Naive thymus-derived CD8-positive, alpha-beta T cell (primary cell): ENCODE measurements at regions not wholly inside any gene's neighbourhood (a gene's known extent, or its start where the extent isn't known, plus 50 kb on each side); places are given as distances from the start of the nearest gene placed in this dataset.

Experiments used
- ATAC-seq, 2 donors: fragments of 150-1000 bp; cut with Tn5 transposase in 1 of 2; sonication (Bioruptor Pico), chemical (Tn5 transposase) in 1 of 2; 1 replicate in 1 of 2; 2 replicates in 1 of 2; pipeline ENCODE4 v1.10.0; 2021; ENCODE audit warnings: mild to moderate bottlenecking in 2 of 2, moderate library complexity in 2 of 2
- POLR2A ChIA-PET: fragments of 350-600 bp; sonication (Branson Sonifier 250); formaldehyde crosslinking; loops from one replicate; lab custom pipeline; 2021; ENCODE audit warnings: antibody characterized with exemption; lab: Charles Lee
- DNase-seq, 10 donors: peaks; one replicate each; pipeline versions ENCODE4 v3.0.0 to v3.0.0-alpha.2; 2020 to 2022
- H3K27ac Mint-ChIP-seq, 10 donors: one replicate each; pipeline ENCODE4 v1.8.0; 2020 to 2022; ENCODE audit warnings: mild to moderate bottlenecking in 10 of 10, mixed read lengths in 10 of 10, moderate library complexity in 4 of 10, inconsistent platforms in 1 of 10
- H3K27me3 Mint-ChIP-seq, 5 donors: one replicate each; pipeline ENCODE4 v1.8.0; 2021 to 2022; ENCODE audit warnings: mixed read lengths in 5 of 5
- H3K36me3 Mint-ChIP-seq, 3 donors: one replicate each; pipeline ENCODE4 v1.8.0; 2020 to 2022; ENCODE audit warnings: mixed read lengths in 3 of 3, mild to moderate bottlenecking in 2 of 3, inconsistent platforms in 1 of 3
- H3K4me1 Mint-ChIP-seq, 4 donors: one replicate each; pipeline ENCODE4 v1.8.0; 2021 to 2022; ENCODE audit warnings: mixed read lengths in 4 of 4
- H3K4me3 Mint-ChIP-seq, 10 donors: one replicate each; pipeline ENCODE4 v1.8.0; 2020 to 2022; ENCODE audit warnings: mild to moderate bottlenecking in 10 of 10, mixed read lengths in 10 of 10, moderate library complexity in 6 of 10, inconsistent platforms in 1 of 10
- H3K9me3 Mint-ChIP-seq, 9 donors: one replicate each; pipeline ENCODE4 v1.8.0; 2020 to 2022; ENCODE audit warnings: mixed read lengths in 9 of 9, mild to moderate bottlenecking in 3 of 9, inconsistent platforms in 1 of 9, moderate library complexity in 1 of 9

GRCh38 chr1:238787471-238787870 lies 598.9 kb upstream of the CHRM3 start:
- ATAC-seq (no peak), DNase-seq (no peak)
- Mint-ChIP-seq H3K9me3 (peaks cover 0 to 22% (median 5%) of the 10 kb centered on the region in 9 donors), H3K4me1 (no peaks in the 10 kb centered on the region), H3K27me3 (no peaks in the 10 kb centered on the region), H3K36me3 (no peaks in the 10 kb centered on the region), H3K27ac (no peak overlapping the region), H3K4me3 (no peak overlapping the region)
- POLR2A ChIA-PET, result no interaction called here

- no peak for ATAC-seq
- Mint-ChIP-seq H3K4me1 (no peaks in the 10 kb centered on the region), H3K27ac (no peak overlapping the region), H3K4me3 (no peak overlapping the region), H3K36me3 (no peaks in the 10 kb centered on the region), H3K27me3 (no peaks in the 10 kb centered on the region), H3K9me3 (peaks cover 0 to 21% (median 4%) of the 10 kb centered on the region in 9 donors)
- DNase-seq, result no peak
- POLR2A ChIA-PET, result no interaction called here
Observed at GRCh38 chr1:238783633-238784032, 602.7 kb upstream of the CHRM3 start.

- ATAC-seq (no peak), DNase-seq (no peak)
- Mint-ChIP-seq H3K9me3 (peaks cover 0 to 21% (median 3%) of the 10 kb centered on the region in 9 donors), H3K4me3 (no peak overlapping the region), H3K4me1 (no peaks in the 10 kb centered on the region), H3K27ac (no peak overlapping the region), H3K27me3 (no peaks in the 10 kb centered on the region), H3K36me3 (no peaks in the 10 kb centered on the region)
- POLR2A ChIA-PET, result no interaction called here
Observed at GRCh38 chr1:238779716-238780115, 606.7 kb upstream of the CHRM3 start.

GRCh38 chr1:238778113-238778512 lies 608.3 kb upstream of the CHRM3 start:
- Mint-ChIP-seq H3K27ac (no peak overlapping the region), H3K27me3 (no peaks in the 10 kb centered on the region), H3K36me3 (no peaks in the 10 kb centered on the region), H3K4me3 (no peak overlapping the region), H3K4me1 (no peaks in the 10 kb centered on the region), H3K9me3 (peaks cover 0 to 21% (median 3%) of the 10 kb centered on the region in 9 donors)
- POLR2A ChIA-PET, result no interaction called here
- no peak for ATAC-seq
- no peak for DNase-seq

- Mint-ChIP-seq H3K27me3 (no peaks in the 10 kb centered on the region), H3K4me1 (no peaks in the 10 kb centered on the region), H3K4me3 (no peak overlapping the region), H3K36me3 (no peaks in the 10 kb centered on the region), H3K27ac (no peak overlapping the region), H3K9me3 (peaks cover 0 to 17% (median 3%) of the 10 kb centered on the region in 9 donors)
- no peak for DNase-seq
- no peak for ATAC-seq
- POLR2A ChIA-PET, result no interaction called here
Observed at GRCh38 chr1:238777551-238777950, 608.8 kb upstream of the CHRM3 start.

- peaks cover 0 to 11% (median 1%) of the 10 kb centered on the region in 9 donors for H3K9me3 Mint-ChIP-seq
- ATAC-seq (no peak), DNase-seq (no peak)
- no peaks in the 10 kb centered on the region for H3K27me3 Mint-ChIP-seq
- H3K27ac Mint-ChIP-seq, result no peak overlapping the region
- no peaks in the 10 kb centered on the region for H3K4me1 Mint-ChIP-seq
- no peaks in the 10 kb centered on the region for H3K36me3 Mint-ChIP-seq
- POLR2A ChIA-PET, result no interaction called here
- no peak overlapping the region for H3K4me3 Mint-ChIP-seq
Observed at GRCh38 chr1:238776126-238776525, 610.2 kb upstream of the CHRM3 start.

- POLR2A ChIA-PET, result no interaction called here
- peaks cover 0 to 13% (median 4%) of the 10 kb centered on the region in 9 donors for H3K9me3 Mint-ChIP-seq
- H3K27me3 Mint-ChIP-seq, result no peaks in the 10 kb centered on the region
- DNase-seq, result no peak
- ATAC-seq, result no peak
- H3K4me3 Mint-ChIP-seq, result no peak overlapping the region
- no peaks in the 10 kb centered on the region for H3K36me3 Mint-ChIP-seq
- no peak overlapping the region for H3K27ac Mint-ChIP-seq
- H3K4me1 Mint-ChIP-seq, result no peaks in the 10 kb centered on the region
Observed at GRCh38 chr1:238772322-238772721, 614.0 kb upstream of the CHRM3 start.

GRCh38 chr1:238767321-238767720 lies 619.0 kb upstream of the CHRM3 start:
- Mint-ChIP-seq H3K36me3 (peaks cover 0 to 7% (median 0%) of the 10 kb centered on the region in 3 donors), H3K4me1 (no peaks in the 10 kb centered on the region), H3K4me3 (no peak overlapping the region), H3K27me3 (no peaks in the 10 kb centered on the region), H3K9me3 (peaks cover 11 to 48% (median 27%) of the 10 kb centered on the region in 9 donors), H3K27ac (no peak overlapping the region)
- ATAC-seq (no peak), DNase-seq (no peak)
- POLR2A ChIA-PET, result no interaction called here

- DNase-seq, result no peak
- Mint-ChIP-seq H3K4me3 (no peak overlapping the region), H3K9me3 (peaks cover 11 to 59% (median 31%) of the 10 kb centered on the region in 9 donors), H3K36me3 (peaks cover 0 to 7% (median 0%) of the 10 kb centered on the region in 3 donors), H3K27ac (no peak overlapping the region), H3K4me1 (no peaks in the 10 kb centered on the region), H3K27me3 (no peaks in the 10 kb centered on the region)
- POLR2A ChIA-PET, result no interaction called here
- no peak for ATAC-seq
Observed at GRCh38 chr1:238764779-238765178, 621.6 kb upstream of the CHRM3 start.

- no peaks in the 10 kb centered on the region for H3K4me1 Mint-ChIP-seq
- no peaks in the 10 kb centered on the region for H3K27me3 Mint-ChIP-seq
- H3K9me3 Mint-ChIP-seq, result peaks cover 0 to 18% (median 6%) of the 10 kb centered on the region in 9 donors
- no peak overlapping the region for H3K4me3 Mint-ChIP-seq
- no peak overlapping the region for H3K27ac Mint-ChIP-seq
- no peak for DNase-seq
- no peaks in the 10 kb centered on the region for H3K36me3 Mint-ChIP-seq
- POLR2A ChIA-PET, result no interaction called here
- no peak for ATAC-seq
Observed at GRCh38 chr1:238753252-238753651, 633.1 kb upstream of the CHRM3 start.

GRCh38 chr1:238752327-238752726 lies 634.0 kb upstream of the CHRM3 start:
- H3K27me3 Mint-ChIP-seq, result no peaks in the 10 kb centered on the region
- POLR2A ChIA-PET, result no interaction called here

GRCh38 chr1:238745069-238745468 lies 641.3 kb upstream of the CHRM3 start:
- peaks cover 0 to 24% (median 10%) of the 10 kb centered on the region in 9 donors for H3K9me3 Mint-ChIP-seq
- DNase-seq (no peak), ATAC-seq (no peak)
- no peak overlapping the region for H3K4me3 Mint-ChIP-seq
- no peak overlapping the region for H3K27ac Mint-ChIP-seq
- POLR2A ChIA-PET, result no interaction called here
- H3K4me1 Mint-ChIP-seq, result no peaks in the 10 kb centered on the region
- no peaks in the 10 kb centered on the region for H3K27me3 Mint-ChIP-seq
- no peaks in the 10 kb centered on the region for H3K36me3 Mint-ChIP-seq

More at GRCh38 chr1:238752327-238752726, 634.0 kb upstream of the CHRM3 start:
- Mint-ChIP-seq H3K4me1 (no peaks in the 10 kb centered on the region), H3K9me3 (peaks cover 0 to 18% (median 6%) of the 10 kb centered on the region in 9 donors), H3K36me3 (no peaks in the 10 kb centered on the region), H3K4me3 (no peak overlapping the region), H3K27ac (no peak overlapping the region)
- no peak for ATAC-seq
- no peak for DNase-seq

- Mint-ChIP-seq H3K36me3 (no peaks in the 10 kb centered on the region), H3K27ac (no peak overlapping the region), H3K27me3 (no peaks in the 10 kb centered on the region), H3K9me3 (peaks cover 0 to 17% (median 6%) of the 10 kb centered on the region in 9 donors), H3K4me3 (no peak overlapping the region), H3K4me1 (no peaks in the 10 kb centered on the region)
- DNase-seq (no peak), ATAC-seq (no peak)
- POLR2A ChIA-PET, result no interaction called here
Observed at GRCh38 chr1:238738892-238739291, 647.5 kb upstream of the CHRM3 start.

- Mint-ChIP-seq H3K27me3 (no peaks in the 10 kb centered on the region), H3K4me3 (no peak overlapping the region), H3K4me1 (no peaks in the 10 kb centered on the region), H3K9me3 (peaks cover 2 to 10% (median 5%) of the 10 kb centered on the region in 9 donors), H3K27ac (no peak overlapping the region), H3K36me3 (no peaks in the 10 kb centered on the region)
- ATAC-seq (no peak), DNase-seq (no peak)
- POLR2A ChIA-PET, result no interaction called here
Observed at GRCh38 chr1:238727670-238728069, 658.7 kb upstream of the CHRM3 start.
